Fibroblast of pulmonary artery (primary cell): ENCODE measurements at regions not wholly inside any gene's neighbourhood (a gene's known extent, or its start where the extent isn't known, plus 50 kb on each side); places are given as distances from the start of the nearest gene placed in this dataset.

ENCODE experiments used
- DNase-seq: peaks from one replicate; pipeline ENCODE4 v3.0.0-alpha.2; 2010; ENCODE audit warnings: low read depth
- H3K4me3 ChIP-seq: replicated peaks from 2 replicates; pipeline ENCODE4 v1.5.1; 2011; ENCODE audit warnings: low read depth, mild to moderate bottlenecking, control low read depth, low read length, moderate library complexity
- CTCF ChIP-seq: IDR thresholded peaks from 2 replicates; pipeline ENCODE4 v1.5.1; 2011; ENCODE audit warnings: mild to moderate bottlenecking, control low read depth, low read length, inconsistent platforms; ENCODE audit errors: missing control alignments

GRCh38 chr17:27384261-27384701, 72.0 kb upstream of the KSR1 start:
- peak; percentile 11 for TF ChIP-seq CTCF
- no peak overlapping the region for H3K4me3 ChIP-seq
- DNase-seq, result peak; percentile 95

DNA sequence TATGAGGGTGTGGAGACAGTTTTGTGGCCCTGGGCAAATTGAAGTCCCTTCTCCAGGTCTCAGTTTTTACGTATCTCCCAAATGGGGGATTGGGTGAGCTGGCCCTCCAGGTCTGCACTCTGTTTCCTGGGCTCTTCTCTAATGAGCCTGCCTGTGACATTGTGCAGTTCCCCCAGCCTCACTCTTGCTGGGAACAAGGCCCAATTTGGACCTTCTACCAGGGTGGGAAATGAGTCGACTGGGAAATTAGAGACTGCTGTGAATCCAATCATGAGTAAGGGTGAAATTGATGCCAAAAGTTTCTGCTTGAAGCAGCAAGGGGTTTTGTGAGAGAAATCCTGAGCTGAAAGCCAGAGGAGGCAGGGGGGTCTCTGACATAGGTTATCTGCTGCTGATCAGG, 71.5 kb upstream of the KSR1 start:
- H3K4me3 ChIP-seq, result no peak overlapping the region
- DNase-seq, result peak; percentile 20
- TF ChIP-seq CTCF, result no peak

- H3K4me3 ChIP-seq, result no peak overlapping the region
- no peak for TF ChIP-seq CTCF
- no peak for DNase-seq
Observed at GRCh38 chr17:27385626-27386025, 70.6 kb upstream of the KSR1 start.

DNA sequence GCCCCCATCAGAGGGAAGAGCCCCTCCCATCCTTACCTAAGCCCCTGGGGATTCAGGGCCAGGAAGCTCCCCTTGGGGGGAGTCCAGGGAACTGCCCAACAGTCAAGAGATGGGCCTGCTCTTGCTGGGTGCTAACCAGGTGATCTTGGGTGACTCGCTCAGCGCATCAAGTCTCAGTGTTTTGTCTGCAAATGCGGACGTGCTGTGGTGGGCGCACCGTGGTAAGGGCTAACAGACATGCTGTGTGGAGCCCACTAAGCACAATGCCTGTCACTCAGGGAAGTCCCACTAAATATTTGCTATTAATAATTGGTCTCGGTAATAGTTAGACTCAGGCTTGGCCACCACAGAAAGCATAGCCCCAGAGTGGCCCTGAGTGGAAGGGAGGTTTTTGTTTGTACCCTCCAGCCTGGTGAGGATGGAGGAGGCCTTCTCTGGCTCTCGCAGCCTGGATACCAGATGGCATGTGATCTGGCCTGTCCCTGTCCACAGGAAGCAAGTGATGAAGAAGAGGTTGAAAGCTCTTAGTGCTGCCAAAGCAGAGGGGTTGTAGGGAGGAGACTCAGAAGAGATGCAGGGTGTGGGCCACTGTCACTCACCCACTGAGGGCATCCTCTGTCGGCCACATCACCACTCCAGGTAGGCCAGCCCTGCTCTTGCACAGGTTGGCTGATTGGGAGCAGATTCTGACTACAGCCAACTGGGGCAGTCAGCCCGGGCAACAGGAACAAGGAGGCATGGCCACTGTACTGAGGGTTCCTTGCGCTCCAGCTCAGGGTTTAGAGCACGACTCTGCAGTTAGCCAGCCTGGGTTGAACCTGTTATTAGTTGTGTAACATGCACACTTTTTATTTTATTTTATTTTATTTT, 69.8 kb upstream of the KSR1 start:
- TF ChIP-seq CTCF, result no peak
- DNase-seq, result no peak
- no peak overlapping the region for H3K4me3 ChIP-seq

DNA sequence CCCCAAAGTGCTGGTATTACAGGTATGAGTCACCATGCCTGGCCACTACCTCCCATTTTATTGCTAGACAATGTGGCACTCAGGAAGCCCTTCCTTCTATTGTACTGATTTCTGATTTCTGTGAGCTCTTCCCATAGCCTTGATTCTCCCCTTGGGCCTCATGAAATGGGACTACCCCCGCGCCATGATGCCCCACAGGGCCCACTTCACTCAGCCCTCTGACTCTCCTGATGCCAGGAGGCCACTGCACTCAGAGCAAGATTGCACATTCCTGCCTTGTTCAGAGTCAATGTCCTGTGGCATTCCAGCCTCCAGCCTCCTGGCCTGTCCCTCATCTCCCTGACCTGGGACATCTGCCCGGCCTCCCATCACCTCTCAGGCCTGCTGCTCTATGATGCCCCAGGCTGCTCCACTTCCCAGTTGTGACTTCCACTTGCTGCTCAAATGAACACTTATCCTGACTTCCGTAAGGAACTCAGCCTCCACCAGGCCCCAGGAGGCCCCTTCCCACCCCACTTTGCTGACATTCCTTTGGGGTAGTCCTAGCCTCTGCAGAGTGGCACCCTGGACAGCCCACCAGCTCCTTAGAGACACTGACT, 66.6 kb upstream of the KSR1 start:
- no peak for DNase-seq
- TF ChIP-seq CTCF, result no peak
- no peak overlapping the region for H3K4me3 ChIP-seq

DNA sequence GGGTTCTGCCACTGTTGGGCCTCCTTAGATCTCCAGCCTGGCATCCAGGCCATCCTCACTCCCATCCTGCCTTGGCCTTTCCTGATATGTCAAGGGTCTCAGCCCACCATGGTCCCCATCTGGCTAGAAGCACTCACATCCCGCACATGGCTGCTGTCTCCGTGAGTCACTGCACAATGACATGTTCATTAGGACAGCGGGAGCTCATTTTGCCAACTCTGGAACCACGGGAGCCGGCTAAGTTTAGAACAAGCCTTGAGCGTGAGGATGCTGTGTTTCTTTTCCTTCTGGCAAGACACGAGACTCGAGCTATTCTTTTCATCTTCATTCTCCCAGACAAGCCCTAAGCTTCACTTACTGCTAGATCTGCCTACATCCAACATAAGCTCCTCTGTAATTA, 65.7 kb upstream of the KSR1 start:
- DNase-seq, result no peak
- no peak for TF ChIP-seq CTCF
- no peak overlapping the region for H3K4me3 ChIP-seq
